Glutamatergic neuron (in vitro differentiated cells): ENCODE measurements at regions not wholly inside any gene's neighbourhood (a gene's known extent, or its start where the extent isn't known, plus 50 kb on each side); places are given as distances from the start of the nearest gene placed in this dataset.

Experiments used
- DNase-seq: peaks from one replicate; pipeline ENCODE4 v3.0.0; 2022
- H3K27ac Mint-ChIP-seq: one replicate; pipeline ENCODE4 v1.8.0; 2020; ENCODE audit warnings: mild to moderate bottlenecking, mixed read lengths, inconsistent platforms; ENCODE audit not compliant: unreplicated experiment
- H3K27me3 Mint-ChIP-seq: one replicate; pipeline ENCODE4 v1.8.0; 2020; ENCODE audit warnings: mild to moderate bottlenecking, moderate library complexity, mixed read lengths, inconsistent platforms; ENCODE audit not compliant: unreplicated experiment
- H3K36me3 Mint-ChIP-seq: one replicate; pipeline ENCODE4 v1.8.0; 2020; ENCODE audit warnings: mild to moderate bottlenecking, mixed read lengths, inconsistent platforms; ENCODE audit not compliant: unreplicated experiment
- H3K4me1 Mint-ChIP-seq: one replicate; pipeline ENCODE4 v1.8.0; 2020; ENCODE audit warnings: mild to moderate bottlenecking, low read depth, mixed read lengths, inconsistent platforms; ENCODE audit not compliant: unreplicated experiment
- H3K4me3 Mint-ChIP-seq: one replicate; pipeline ENCODE4 v1.8.0; 2020; ENCODE audit warnings: mild to moderate bottlenecking, mixed read lengths, inconsistent platforms; ENCODE audit not compliant: unreplicated experiment
- H3K9me3 Mint-ChIP-seq: one replicate; pipeline ENCODE4 v1.8.0; 2020; ENCODE audit warnings: mild to moderate bottlenecking, moderate library complexity, mixed read lengths, inconsistent platforms; ENCODE audit not compliant: unreplicated experiment
- CTCF ChIP-seq: fragments of 200-600 bp; sonication (generic); IDR thresholded peaks from one replicate; pipeline ENCODE4 v1.5.0; 2021; ENCODE audit not compliant: partially characterized antibody, unreplicated experiment

DNA sequence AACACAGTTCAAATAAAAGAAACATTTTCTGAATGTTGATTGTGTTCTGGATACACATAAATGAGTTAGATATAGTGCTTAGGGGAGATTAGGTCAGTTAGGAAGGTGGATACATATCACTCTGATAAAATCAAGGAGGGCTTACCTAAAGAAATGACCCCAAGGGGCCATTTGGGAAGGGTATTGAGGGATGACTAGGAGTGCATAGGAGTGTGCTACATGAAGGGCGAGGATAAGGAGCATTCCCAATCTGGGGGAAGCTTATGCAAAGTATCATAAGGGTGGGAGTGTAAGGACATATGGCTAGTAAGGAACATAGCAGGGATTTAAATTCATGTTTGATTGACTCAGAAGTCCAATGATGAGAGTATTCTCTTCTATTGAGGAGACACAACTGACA lies 183.6 kb downstream of the NSG2 start:
- no peaks in the 10 kb centered on the region for H3K9me3 Mint-ChIP-seq
- no peak overlapping the region for H3K4me3 Mint-ChIP-seq
- H3K36me3 Mint-ChIP-seq, result no peaks in the 10 kb centered on the region
- no peak overlapping the region for H3K27ac Mint-ChIP-seq
- DNase-seq, result no peak
- no peak for TF ChIP-seq CTCF
- H3K4me1 Mint-ChIP-seq, result no peaks in the 10 kb centered on the region
- H3K27me3 Mint-ChIP-seq, result peaks cover 2% of the 10 kb centered on the region

GRCh38 chr5:174229514-174230370 lies 184.2 kb downstream of the NSG2 start:
- DNase-seq, result no peak
- Mint-ChIP-seq H3K36me3 (no peaks in the 10 kb centered on the region), H3K4me1 (no peaks in the 10 kb centered on the region), H3K27me3 (peaks cover 2% of the 10 kb centered on the region), H3K27ac (no peak overlapping the region), H3K9me3 (no peaks in the 10 kb centered on the region), H3K4me3 (no peak overlapping the region)
- TF ChIP-seq CTCF, result no peak

DNA sequence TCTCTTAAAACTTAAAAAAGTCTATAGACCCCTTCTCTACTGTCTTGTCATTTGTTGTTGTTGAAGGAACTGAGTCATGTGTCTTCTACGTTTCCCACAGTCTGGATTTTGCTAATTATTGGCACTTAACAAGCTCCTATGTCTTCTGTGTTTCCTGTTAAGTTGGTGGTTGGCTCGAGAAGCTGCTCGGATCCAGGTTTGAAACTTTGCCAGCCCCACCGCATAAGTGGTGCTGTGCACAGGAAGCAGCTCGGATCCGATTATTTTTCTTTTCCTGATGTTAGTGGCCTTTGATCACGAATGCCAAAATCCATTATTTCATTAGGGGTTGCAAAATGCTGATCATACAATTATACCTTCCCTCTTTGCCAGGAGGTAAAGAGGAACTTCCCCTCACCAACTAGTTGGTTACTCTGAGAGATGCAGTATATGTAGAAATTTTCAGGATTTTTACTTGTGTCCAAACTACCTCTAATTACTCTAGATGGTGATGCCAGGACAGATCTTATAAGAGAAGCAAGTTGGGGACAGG lies 186.5 kb downstream of the NSG2 start:
- no peak overlapping the region for H3K4me3 Mint-ChIP-seq
- no peak overlapping the region for H3K27ac Mint-ChIP-seq
- peaks cover 2% of the 10 kb centered on the region for H3K27me3 Mint-ChIP-seq
- no peak for TF ChIP-seq CTCF
- H3K9me3 Mint-ChIP-seq, result no peaks in the 10 kb centered on the region
- DNase-seq, result no peak
- no peaks in the 10 kb centered on the region for H3K4me1 Mint-ChIP-seq
- H3K36me3 Mint-ChIP-seq, result no peaks in the 10 kb centered on the region

DNA sequence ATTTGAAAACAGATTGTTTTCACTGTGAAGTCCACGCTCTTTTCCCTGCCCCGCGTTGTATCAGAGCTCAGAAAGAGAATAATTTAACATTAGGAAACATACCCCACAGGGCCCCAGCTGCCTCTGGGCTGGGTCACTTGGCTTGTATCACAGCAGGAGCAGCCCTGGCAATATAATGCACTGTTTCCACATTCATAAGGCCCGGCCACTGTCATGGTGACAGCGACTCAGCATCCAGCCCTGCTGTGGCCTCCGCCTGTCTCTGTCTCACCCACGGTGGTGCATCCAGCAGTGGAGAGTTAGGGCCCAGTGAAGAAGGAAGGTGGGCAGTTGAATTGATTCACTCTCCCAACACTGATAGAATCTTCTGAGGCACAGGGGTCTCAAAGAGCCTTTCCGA lies 188.9 kb downstream of the NSG2 start:
- H3K4me3 Mint-ChIP-seq, result no peak overlapping the region
- no peak for TF ChIP-seq CTCF
- H3K27me3 Mint-ChIP-seq, result no peaks in the 10 kb centered on the region
- H3K9me3 Mint-ChIP-seq, result peaks cover 2% of the 10 kb centered on the region
- no peak overlapping the region for H3K27ac Mint-ChIP-seq
- no peaks in the 10 kb centered on the region for H3K4me1 Mint-ChIP-seq
- peaks cover 5% of the 10 kb centered on the region for H3K36me3 Mint-ChIP-seq
- DNase-seq, result no peak
